ENCODE measurements at regions not wholly inside any gene's neighbourhood (a gene's known extent, or its start where the extent isn't known, plus 50 kb on each side); places are given as distances from the start of the nearest gene placed in this dataset.

DNA sequence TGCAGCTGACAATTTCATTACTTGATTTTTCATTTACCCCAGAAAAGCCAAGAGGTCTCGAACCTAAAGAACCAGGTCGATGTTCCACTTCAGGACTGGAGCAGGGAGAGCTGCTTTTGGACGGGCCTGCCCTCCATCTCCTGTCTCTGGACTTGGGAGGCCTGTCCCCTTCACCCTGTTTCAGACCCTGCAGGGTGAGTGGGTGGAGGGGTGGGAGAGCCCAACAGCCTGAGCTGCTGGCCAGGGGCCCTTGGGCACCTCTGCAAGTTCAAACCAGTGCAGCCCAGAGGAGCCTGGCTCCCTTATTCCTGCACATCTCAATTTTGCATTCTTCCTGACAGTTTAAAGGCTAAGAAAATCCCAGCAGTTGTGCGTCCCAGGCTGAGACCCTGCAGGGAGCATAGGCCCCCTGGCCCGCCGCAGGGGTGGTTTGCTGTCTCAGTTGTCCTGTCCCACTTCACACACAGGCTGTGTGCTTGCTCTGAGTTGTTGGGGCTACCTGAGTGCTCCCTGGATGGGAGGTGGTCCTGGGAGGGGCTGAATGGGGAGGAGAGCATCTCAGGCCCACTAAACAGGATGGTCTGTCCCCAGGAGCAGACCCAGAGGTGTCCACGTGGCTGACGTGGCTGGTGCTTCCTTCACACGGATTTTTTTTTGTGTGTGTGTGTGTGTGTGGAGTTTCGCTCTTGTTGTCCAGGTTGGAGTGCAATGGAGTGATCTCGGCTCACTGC lies 443.7 kb downstream of the PTPRU start:
- DNase-seq (ENCODE audit: low spot score in 2 of 2) (peak in 1 of 2 donors; percentile 29), ATAC-seq (no peak)
- Mint-ChIP-seq H3K9me3 (no peaks in the 10 kb centered on the region), H3K27ac (no peak overlapping the region), H3K36me3 (no peaks in the 10 kb centered on the region), H3K4me1 (no peaks in the 10 kb centered on the region), H3K4me3 (no peak overlapping the region)

DNA sequence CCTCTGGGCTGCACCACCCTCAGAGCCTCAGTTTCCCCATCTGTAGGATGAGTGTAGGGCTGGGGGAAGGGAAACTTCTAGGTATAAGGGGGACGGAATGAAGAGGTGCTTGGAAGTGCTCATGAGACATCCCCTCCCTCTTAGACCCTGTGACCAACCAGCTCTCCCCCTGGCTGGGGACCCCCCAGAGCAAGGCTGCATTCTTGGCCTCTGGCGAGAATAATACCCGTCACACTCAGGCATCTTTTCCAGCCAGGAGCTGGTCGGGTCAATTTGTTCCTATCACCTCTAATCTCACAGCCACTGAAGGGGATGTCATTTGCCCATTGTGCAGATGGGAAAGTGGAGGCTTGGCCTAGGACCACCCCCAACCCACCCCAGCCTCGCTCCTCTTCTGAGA lies 443.0 kb downstream of the PTPRU start:
- Mint-ChIP-seq H3K4me1 (no peaks in the 10 kb centered on the region), H3K4me3 (no peak overlapping the region), H3K9me3 (no peaks in the 10 kb centered on the region), H3K27ac (no peak overlapping the region), H3K36me3 (no peaks in the 10 kb centered on the region)
- DNase-seq (ENCODE audit: low spot score in 2 of 2) (peak in 1 of 2 donors; percentile 17), ATAC-seq (no peak)

DNA sequence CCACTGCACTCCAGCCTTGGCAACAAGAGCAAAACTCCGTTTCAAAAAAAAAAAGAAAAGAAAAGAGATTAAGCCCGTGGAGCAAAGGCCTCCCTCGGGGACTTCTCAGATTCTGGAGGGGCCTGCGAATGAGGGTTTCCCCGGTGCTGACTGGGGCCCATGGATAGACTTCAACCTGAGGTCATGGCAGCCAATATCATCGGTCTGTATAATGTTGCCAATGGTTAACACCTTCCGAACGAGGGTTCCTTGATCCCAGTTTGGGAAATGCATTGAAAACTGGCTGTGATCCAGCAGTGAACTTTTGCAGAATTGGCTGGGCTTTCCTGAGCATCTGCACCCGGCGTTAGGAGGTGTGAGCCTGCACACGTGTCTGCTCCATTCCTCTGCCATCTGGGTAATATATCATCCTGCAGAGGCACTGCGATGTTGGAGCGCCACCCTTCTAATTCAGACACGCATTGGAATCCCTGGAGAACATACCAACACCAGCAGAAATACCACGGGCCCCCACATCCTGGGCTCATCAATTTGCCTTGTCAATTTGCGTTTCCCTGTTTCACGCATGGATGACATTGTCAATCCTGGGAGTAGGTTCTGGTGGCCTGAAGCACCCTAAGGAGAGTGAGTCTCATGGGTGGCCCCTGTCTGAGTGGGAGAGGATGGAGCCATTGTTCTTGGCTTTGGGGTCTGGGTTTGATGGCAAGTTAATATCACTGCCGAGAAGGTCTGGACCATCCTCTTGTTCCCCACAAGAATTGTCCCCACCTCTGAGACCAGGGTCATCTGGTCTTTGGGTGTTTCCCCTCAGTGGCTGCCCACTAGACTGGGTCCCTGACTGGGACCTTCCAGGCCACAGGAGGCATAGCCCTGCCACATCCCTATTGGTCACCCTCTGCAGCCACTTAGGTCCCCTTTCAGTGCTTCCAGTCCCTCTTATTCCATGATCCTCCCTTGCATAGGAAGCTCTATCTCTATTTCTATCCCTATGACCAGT lies 441.0 kb downstream of the PTPRU start:
- Mint-ChIP-seq H3K9me3 (no peaks in the 10 kb centered on the region), H3K4me3 (no peak overlapping the region), H3K36me3 (no peaks in the 10 kb centered on the region), H3K4me1 (no peaks in the 10 kb centered on the region), H3K27ac (no peak overlapping the region)
- DNase-seq (ENCODE audit: low spot score in 2 of 2), result peak in 1 of 2 donors; percentile 17
- no peak for ATAC-seq

DNA sequence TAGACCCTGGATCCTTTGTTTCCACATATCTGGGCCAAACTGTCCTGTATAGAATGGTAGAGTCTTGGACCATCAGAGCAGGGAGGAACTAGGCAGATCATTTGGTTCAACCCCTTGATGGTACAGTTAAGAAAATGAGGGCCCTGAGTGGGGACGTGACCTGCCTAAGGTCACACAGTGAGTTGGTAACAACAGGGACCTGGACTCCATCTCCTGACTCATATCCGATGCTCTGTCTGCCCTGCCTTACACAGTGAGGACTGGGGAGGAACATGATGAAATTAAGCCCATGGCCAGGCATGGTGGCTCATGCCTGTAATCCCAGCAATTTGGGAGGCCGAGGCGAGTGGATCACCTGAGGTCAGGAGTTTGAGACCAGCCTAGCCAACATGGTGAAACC lies 440.2 kb downstream of the PTPRU start:
- no peaks in the 10 kb centered on the region for H3K9me3 Mint-ChIP-seq
- no peaks in the 10 kb centered on the region for H3K4me1 Mint-ChIP-seq
- DNase-seq (ENCODE audit: low spot score in 2 of 2), result peak in 1 of 2 donors; percentile 18
- ATAC-seq, result no peak
- no peak overlapping the region for H3K27ac Mint-ChIP-seq
- H3K4me3 Mint-ChIP-seq, result no peak overlapping the region
- H3K36me3 Mint-ChIP-seq, result no peaks in the 10 kb centered on the region

DNA sequence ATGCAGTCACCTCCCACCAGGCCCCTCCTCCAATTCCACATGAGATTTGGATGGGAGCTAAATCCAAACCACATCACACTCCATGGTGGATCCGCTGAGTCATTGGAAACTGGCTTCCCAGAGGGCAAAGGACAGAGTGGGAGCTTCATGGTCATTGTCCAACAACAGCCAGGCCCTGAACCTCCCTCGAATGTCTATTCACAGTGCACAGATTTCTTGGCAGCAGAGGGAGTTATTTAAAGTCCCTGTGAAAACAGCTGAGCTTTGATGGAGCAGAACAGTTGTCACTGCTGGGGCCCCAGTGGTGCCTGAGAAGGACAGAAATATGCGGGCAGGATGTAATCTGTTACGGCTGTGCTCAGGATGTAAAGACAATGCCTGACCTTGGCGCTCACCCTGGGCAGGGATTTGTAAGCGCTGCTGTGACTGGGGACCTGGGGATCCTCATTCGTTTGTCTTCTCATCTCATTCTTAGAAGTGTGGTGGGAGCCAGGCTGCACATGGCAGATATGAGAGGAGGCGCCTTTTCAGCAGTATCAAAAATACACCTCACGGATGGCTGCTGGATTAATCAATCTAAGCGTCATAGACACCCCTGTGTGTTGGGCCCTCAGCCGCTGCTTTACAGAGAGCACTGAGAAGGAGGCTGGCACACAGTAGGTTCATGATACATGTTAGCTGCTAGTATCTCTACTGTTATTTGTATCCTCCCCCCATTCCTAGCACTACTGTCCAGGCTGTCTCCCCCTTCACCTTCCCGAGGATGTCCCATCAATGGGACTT lies 439.4 kb downstream of the PTPRU start:
- ATAC-seq, result no peak
- Mint-ChIP-seq H3K4me3 (no peak overlapping the region), H3K27ac (no peak overlapping the region), H3K9me3 (no peaks in the 10 kb centered on the region), H3K4me1 (no peaks in the 10 kb centered on the region), H3K36me3 (no peaks in the 10 kb centered on the region)
- peak in 1 of 2 donors; percentile 34 for DNase-seq (ENCODE audit: low spot score in 2 of 2)

DNA sequence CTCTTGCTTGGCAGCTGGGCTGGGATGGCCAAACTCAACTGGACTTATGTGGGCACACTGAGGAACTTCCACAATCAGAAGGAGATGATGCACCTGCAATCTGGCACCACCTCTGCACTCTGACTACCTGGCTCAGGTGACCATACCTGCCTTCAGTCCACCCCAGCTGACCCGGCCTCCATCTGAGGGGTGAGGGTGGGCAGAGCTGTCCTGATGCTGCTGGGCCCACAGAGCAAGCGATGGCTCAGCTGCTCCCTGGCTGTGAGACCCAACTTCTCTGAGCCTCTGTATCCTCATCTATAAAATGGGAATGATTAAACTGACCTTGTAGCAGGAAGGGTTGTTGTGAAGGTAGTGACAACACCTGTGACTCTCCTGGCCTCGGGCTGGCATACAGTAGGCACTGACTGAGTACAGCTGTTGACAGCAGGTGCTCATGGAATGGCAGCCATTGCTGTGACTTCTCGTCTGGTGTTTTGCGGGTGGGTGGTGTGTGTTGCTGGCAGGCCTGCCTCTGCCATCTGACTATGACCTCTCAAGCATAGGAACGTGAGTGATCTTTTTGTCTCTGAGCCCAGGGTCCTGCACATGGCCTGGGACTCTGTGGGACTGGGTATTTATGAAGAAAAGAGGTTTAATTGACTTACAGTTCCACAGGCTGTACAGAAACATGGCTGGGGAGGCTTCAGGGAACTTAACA lies 438.5 kb downstream of the PTPRU start:
- Mint-ChIP-seq H3K36me3 (no peaks in the 10 kb centered on the region), H3K9me3 (no peaks in the 10 kb centered on the region), H3K27ac (no peak overlapping the region), H3K4me1 (no peaks in the 10 kb centered on the region), H3K4me3 (no peak overlapping the region)
- ATAC-seq (no peak), DNase-seq (ENCODE audit: low spot score in 2 of 2) (peak in 1 of 2 donors; percentile 34)

DNA sequence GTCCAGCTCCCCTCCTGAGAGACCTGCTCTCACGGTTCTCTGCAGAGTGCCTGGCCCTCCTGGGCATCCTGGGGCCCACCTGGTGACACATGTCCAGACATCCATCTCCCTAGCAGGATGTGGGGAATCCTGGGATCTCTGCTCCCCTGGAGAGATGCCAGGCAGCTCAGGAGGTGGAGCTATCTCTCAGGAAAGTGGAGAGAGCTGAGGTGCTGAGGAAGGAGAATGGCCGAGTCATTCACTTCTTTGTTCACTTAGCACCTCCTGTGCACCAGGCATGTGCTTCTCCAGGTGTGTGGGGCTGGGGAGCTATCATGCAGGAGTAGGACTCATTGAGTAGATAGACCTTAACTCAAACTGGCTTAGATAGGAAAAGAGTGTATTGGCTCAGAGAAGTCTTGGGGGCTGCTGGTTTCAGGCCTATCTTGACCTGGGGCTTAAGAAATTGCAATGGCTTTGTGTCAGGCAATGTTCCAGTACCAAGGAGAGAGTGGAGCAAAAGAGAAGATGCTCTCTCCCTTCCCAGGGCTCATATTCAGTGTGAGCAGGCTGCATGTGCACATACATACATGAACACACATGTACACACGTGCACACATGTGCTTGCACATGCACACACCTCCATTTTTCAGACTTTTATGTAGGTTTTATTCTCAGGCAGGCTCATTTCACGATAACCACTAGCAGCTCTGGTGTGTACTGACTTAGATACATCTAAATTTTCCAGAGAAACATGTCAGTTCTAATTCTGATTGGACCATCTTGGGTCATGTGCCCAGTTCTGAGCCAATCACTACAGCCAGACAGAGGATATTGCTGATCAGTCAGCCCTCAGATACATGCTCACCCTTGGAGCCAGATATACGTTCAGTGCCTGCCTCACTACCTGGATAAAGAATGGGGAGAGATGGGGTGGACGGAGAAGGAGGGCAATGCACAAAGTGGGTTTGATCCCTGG lies 437.6 kb downstream of the PTPRU start:
- ATAC-seq, result no peak
- no peak overlapping the region for H3K27ac Mint-ChIP-seq
- no peaks in the 10 kb centered on the region for H3K4me1 Mint-ChIP-seq
- no peaks in the 10 kb centered on the region for H3K36me3 Mint-ChIP-seq
- no peak overlapping the region for H3K4me3 Mint-ChIP-seq
- no peaks in the 10 kb centered on the region for H3K9me3 Mint-ChIP-seq
- DNase-seq (ENCODE audit: low spot score in 2 of 2), result peak in 1 of 2 donors; percentile 40

DNA sequence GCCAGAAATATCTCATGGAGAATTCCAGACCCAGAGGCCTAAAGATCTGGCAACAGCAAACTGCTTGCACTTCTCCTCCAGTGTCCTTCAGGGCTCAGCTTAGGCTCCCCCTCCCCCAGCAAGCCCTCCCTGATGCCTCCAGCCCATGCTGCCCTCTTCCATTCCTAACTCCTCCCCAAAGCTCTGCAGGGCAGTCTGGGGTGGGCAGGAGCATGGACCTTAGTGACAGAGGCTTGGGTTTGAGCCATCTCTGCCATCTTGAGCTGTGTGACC lies 436.8 kb downstream of the PTPRU start:
- Mint-ChIP-seq H3K4me1 (no peaks in the 10 kb centered on the region), H3K27ac (no peak overlapping the region)

DNA sequence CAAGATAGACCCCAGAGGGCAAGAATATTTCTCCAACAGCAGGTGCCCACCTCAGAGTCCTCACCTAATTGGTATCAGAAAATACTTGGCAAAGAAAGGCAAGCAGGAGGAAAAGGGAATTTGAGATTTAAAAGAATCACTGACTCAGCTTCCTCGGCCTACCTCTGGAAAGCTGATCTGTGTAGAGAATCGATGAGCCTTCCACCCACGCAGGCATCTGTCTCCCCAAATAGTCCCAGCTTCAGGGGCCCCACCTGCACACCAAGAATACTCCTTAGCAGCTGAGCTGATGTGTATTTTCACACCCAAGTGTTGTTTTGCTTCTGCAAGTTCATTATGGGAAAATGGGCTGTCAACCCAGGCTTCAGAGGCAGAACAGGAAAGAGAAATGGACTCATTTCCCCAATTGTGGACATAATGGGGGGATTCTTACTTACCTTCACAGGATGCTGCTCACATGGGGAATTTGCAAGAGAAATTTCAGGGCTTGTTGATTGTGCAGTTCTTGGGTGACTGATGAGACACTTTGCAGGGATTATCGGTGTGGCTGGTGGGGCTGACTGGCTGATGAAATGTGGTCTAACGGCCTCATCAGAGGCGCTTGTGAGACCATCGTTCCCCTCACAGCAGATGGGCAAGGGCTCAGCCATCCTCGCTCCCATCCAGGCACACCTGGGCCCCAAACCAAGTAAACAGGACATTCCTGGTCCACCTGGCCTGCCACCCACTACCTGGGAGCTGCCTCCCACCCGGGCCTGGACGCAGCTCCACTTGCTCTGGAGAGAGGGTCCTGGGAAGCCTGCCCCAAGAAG lies 436.3 kb downstream of the PTPRU start:
- H3K4me3 Mint-ChIP-seq, result no peak overlapping the region
- no peaks in the 10 kb centered on the region for H3K36me3 Mint-ChIP-seq
- DNase-seq (ENCODE audit: low spot score in 2 of 2) (peak in 1 of 2 donors; percentile 18), ATAC-seq (no peak)
- no peak overlapping the region for H3K27ac Mint-ChIP-seq
- H3K4me1 Mint-ChIP-seq, result no peaks in the 10 kb centered on the region
- H3K9me3 Mint-ChIP-seq, result no peaks in the 10 kb centered on the region

More for the DNA sequence above, 436.8 kb downstream of the PTPRU start:
- no peak overlapping the region for H3K4me3 Mint-ChIP-seq
- ATAC-seq (no peak), DNase-seq (ENCODE audit: low spot score in 2 of 2) (no peak)
- no peaks in the 10 kb centered on the region for H3K36me3 Mint-ChIP-seq
- H3K9me3 Mint-ChIP-seq, result no peaks in the 10 kb centered on the region

DNA sequence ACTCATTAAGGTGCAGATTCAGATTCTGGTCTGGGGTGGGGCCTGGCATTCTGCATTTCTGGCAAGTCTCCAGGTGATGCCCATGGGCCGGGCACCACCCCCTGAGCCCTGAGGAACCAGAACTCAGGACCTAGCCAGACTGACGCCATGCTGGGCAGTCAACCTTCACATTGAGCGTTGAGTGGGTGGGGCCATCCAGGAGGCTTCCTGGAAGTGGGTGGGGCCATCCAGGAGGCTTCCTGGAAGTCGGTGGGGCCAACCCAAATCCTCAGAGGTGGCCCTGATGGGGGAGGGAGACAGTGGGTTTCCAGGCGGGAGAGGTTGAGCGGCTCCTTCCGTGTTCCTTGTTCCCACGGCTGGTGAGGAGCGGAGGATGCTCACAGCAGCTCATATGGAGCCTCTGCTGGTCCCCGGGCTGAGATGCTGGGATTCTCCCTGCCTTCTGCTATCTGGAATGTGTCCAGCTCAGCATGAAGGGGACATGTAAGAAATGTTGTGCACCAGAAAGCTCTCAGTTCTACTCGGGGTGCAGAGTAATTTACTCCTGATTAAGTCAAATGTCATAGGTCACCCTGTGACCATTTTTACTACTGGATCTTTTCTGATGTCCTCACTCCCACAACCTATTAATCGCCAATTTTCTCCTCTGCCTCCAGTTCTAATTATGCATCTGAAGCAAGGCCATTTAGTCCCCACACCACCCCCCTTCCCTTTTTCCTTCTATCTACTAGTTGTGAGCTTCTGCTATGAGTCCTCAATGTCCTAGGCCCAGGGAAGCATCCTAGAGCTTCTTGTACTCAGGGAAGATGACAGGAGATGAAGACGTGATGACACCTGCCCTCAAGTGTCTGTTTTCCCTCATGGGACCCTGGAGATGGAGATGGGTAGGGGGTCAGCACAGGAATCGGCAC lies 435.4 kb downstream of the PTPRU start:
- no peaks in the 10 kb centered on the region for H3K4me1 Mint-ChIP-seq
- H3K27ac Mint-ChIP-seq, result no peak overlapping the region
- ATAC-seq (no peak), DNase-seq (ENCODE audit: low spot score in 2 of 2) (peak in 1 of 2 donors; percentile 26)
- no peaks in the 10 kb centered on the region for H3K36me3 Mint-ChIP-seq
- H3K9me3 Mint-ChIP-seq, result no peaks in the 10 kb centered on the region
- H3K4me3 Mint-ChIP-seq, result no peak overlapping the region

DNA sequence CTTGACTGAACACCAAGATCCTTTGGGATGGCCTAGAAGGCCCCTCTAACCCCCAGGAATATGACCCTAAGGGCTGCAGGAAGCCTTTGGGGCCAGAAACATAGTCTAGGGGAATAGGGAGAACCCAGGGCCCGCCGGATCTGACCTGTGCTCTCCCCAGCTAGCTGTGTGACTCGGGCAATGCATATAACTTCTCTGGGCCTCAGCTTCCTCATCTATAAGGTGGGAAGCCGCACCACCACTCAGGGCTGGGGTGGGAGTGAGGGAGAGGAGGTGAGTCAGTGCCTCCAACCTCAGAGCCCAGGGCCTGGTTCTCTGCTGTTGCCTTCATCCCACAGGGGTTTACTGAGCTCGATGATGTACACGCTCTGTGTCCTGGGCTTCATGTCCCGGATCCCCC lies 434.4 kb downstream of the PTPRU start:
- H3K27ac Mint-ChIP-seq, result no peak overlapping the region
- H3K4me3 Mint-ChIP-seq, result no peak overlapping the region
- peak in 1 of 2 donors; percentile 41 for DNase-seq (ENCODE audit: low spot score in 2 of 2)

DNA sequence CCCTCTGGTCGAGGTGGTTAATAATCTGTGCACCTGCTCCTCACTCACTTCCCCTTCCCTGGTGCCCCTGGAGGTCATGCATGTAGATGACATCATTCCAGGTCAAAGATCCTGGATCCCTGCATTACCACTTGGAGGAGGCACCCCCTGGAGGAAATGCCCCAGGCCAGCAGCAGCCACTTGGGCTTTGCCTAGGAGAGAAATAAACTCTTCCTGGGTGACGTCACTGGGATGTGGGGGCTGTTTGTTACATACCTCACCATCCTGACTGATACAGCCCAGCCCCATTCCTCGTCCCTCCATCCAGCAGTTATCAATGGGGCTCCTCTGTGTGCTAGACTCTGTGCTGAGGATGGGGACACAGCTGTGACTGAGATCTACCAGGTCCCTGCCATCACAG lies 433.6 kb downstream of the PTPRU start:
- H3K4me3 Mint-ChIP-seq, result no peak overlapping the region
- H3K9me3 Mint-ChIP-seq, result no peaks in the 10 kb centered on the region
- H3K36me3 Mint-ChIP-seq, result no peaks in the 10 kb centered on the region
- H3K4me1 Mint-ChIP-seq, result no peaks in the 10 kb centered on the region
- ATAC-seq, result no peak
- peak overlapping the region; percentile 12 for H3K27ac Mint-ChIP-seq
- DNase-seq (ENCODE audit: low spot score in 2 of 2), result peak in 1 of 2 donors; percentile 30

More for the DNA sequence above, 434.4 kb downstream of the PTPRU start:
- Mint-ChIP-seq H3K36me3 (no peaks in the 10 kb centered on the region), H3K4me1 (no peaks in the 10 kb centered on the region), H3K9me3 (no peaks in the 10 kb centered on the region)
- ATAC-seq, result peak; percentile 38
